ENCODE measurements at regions not wholly inside any gene's neighbourhood (a gene's known extent, or its start where the extent isn't known, plus 50 kb on each side); places are given as distances from the start of the nearest gene placed in this dataset.

DNA sequence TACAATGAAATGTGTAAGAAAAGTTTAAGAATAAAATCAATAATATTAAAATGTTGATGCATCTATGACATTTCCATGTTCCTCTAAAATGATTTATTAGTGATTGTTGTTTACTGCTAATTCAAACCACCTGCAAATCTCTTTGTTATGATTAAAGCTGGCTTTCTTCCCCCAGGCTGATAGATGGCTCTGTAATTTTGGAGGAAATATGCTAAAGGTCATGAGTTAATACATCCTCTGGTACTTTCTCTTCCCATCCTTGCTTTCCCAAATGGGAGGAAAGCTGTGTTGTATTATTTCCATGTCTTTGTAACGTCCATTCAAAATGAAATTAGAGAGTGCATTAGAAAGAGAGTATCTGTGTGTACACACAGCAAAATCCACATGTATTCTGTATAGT is 139.5 kb upstream of the TMCO5A start:
- DNase-seq (ENCODE audit: low read depth) = no peak
- TF ChIP-seq, protein P1, sequence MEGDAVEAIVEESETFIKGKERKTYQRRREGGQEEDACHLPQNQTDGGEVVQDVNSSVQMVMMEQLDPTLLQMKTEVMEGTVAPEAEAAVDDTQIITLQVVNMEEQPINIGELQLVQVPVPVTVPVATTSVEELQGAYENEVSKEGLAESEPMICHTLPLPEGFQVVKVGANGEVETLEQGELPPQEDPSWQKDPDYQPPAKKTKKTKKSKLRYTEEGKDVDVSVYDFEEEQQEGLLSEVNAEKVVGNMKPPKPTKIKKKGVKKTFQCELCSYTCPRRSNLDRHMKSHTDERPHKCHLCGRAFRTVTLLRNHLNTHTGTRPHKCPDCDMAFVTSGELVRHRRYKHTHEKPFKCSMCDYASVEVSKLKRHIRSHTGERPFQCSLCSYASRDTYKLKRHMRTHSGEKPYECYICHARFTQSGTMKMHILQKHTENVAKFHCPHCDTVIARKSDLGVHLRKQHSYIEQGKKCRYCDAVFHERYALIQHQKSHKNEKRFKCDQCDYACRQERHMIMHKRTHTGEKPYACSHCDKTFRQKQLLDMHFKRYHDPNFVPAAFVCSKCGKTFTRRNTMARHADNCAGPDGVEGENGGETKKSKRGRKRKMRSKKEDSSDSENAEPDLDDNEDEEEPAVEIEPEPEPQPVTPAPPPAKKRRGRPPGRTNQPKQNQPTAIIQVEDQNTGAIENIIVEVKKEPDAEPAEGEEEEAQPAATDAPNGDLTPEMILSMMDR (IDR thresholded peaks at IDR 0.05; ENCODE audit: control insufficient read depth, insufficient read depth, low read depth, low read length, missing control alignments) = no peak
- H3K4me3 ChIP-seq (ENCODE audit: control insufficient read depth, low read depth, low read length) = no peak overlapping the region

DNA sequence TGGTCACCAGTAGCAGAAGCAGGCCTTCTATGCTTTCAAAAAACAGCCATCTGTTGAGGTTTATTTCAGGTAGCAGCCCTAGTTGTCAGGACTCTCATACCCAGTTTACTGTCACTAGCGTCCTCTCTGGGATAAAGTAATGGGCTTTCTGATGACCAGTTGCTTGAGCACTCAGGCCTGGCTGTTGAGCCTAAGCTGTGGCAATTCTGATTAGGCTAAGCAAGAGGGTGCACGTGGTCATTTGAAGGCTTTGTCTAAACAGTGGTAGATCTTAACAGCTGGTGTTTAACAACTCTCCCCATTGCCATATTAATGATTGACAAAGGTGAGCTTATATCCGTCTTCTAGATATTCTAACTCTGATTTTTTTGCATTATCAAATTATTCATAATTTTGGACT is 132.9 kb upstream of the TMCO5A start:
- no peak for DNase-seq (ENCODE audit: low read depth)
- H3K4me3 ChIP-seq (ENCODE audit: control insufficient read depth, low read depth, low read length) = no peak overlapping the region
- TF ChIP-seq, protein P1 (IDR thresholded peaks at IDR 0.05; ENCODE audit: control insufficient read depth, insufficient read depth, low read depth, low read length, missing control alignments) = no peak

DNA sequence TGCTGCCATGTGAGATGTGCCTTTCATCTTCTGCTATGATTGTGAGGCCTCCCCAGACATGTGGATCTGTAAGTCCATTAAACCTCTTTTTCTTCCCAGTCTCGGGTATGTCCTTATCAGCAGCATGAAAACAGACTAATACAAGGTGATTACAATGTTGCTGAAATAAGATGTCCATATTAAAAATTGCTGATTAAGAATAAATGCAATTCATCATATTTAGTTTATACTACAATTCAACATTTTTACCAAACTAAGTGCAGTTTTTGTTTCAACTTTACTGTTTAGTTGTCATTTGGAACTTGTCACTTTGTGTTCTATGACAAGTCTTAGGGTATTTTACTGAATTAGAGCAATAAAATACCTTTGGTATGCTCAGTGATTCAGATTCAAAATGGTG is 127.6 kb upstream of the TMCO5A start:
- no peak overlapping the region for H3K4me3 ChIP-seq (ENCODE audit: control insufficient read depth, low read depth, low read length)
- no peak for DNase-seq (ENCODE audit: low read depth)
- TF ChIP-seq, protein P1 (IDR thresholded peaks at IDR 0.05; ENCODE audit: control insufficient read depth, insufficient read depth, low read depth, low read length, missing control alignments) = no peak

DNA sequence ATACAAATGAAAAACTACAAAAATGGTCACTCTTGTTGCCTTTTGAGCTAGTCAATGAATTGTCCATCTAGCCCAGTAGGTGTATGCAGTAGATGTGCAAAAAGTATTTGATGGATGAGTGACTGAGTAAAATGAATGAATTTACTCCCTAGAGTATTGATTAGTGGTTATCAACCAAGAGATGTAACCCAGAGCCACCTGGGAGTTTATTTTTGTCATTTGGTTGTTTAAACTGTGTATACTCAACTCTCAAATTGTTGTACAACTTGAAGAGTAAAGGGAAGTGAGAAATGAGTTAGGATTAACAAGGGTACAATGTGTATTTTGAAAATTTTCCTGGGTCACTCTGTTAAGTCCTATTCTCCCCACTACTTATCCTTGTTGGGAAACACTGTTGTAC is 124.1 kb upstream of the TMCO5A start:
- no peak overlapping the region for H3K4me3 ChIP-seq (ENCODE audit: control insufficient read depth, low read depth, low read length)
- no peak for DNase-seq (ENCODE audit: low read depth)
- TF ChIP-seq, protein P1 (IDR thresholded peaks at IDR 0.05; ENCODE audit: control insufficient read depth, insufficient read depth, low read depth, low read length, missing control alignments) = no peak

DNA sequence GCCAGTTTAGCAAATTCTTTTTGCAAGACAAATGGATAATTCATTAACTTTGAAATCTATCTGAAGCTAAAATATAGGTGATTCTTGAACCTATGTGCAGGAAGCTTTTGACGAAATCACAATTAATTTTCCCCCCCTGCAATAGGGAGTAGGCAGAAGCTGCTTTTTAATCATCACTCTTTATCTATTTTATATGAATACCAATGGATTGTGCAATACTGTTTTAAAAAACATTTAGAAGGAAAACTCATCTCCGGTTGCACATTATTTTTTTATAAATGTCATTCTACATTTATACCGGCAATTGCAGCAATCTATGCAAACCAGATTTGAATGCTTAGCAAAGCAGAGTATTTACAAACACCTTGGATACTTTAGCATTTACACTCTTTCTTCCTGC is 121.1 kb upstream of the TMCO5A start:
- DNase-seq (ENCODE audit: low read depth) = no peak
- TF ChIP-seq, protein P1 (IDR thresholded peaks at IDR 0.05; ENCODE audit: control insufficient read depth, insufficient read depth, low read depth, low read length, missing control alignments) = no peak
- no peak overlapping the region for H3K4me3 ChIP-seq (ENCODE audit: control insufficient read depth, low read depth, low read length)

DNA sequence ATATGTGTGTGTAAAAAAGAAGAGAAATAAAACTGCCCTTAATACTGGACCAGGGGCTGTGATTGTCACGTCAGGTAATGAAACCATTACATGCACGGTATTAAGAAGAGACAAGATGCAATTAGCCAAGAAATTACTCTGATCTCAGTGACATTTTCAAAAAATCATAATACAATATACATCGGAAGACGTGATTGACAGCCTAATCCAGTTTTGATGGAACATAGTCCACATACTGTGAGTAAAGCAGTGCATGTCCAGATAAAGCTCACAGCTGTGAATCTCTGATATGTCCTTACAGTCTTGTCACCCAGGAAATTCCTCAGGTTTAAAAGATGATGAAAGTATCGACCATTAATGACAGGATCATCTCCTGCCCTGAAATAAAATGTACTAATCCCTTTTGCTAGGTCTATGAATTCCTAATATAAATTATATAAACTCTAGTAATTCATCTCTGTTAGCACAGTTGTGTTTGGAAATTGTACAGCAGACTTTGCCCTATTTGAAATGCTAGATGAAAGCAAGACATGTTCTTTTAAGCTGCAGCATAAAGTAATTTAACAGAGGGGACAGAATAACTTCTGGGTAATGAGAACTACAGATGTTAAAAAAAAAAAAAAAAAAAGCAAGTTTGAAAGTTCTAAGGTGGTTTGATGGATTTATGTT is 119.5 kb upstream of the TMCO5A start:
- TF ChIP-seq, protein P1 (IDR thresholded peaks at IDR 0.05; ENCODE audit: control insufficient read depth, insufficient read depth, low read depth, low read length, missing control alignments) = no peak
- H3K4me3 ChIP-seq (ENCODE audit: control insufficient read depth, low read depth, low read length) = no peak overlapping the region

More for the DNA sequence above, 119.5 kb upstream of the TMCO5A start:
- DNase-seq (ENCODE audit: low read depth) = no peak

All from AG09309 (cell line).